ENCODE measurements at regions not wholly inside any gene's neighbourhood (a gene's known extent, or its start where the extent isn't known, plus 50 kb on each side); places are given as distances from the start of the nearest gene placed in this dataset.

GRCh38 chr1:4593106-4593505, 61.3 kb upstream of the AJAP1 start:
- TF ChIP-seq CTCF (IDR thresholded peaks at IDR 0.05), result no peak
- no peak for TF ChIP-seq EP300 (IDR thresholded peaks at IDR 0.05)

All from tibial nerve (tissue), 4 donors.